ENCODE measurements at regions not wholly inside any gene's neighbourhood (a gene's known extent, or its start where the extent isn't known, plus 50 kb on each side); places are given as distances from the start of the nearest gene placed in this dataset.

- intact Hi-C loops (cut with micrococcal nuclease), result no loop called here
- Histone ChIP-seq H3K4me1 (ENCODE audit: control insufficient read depth in 2 of 2, insufficient read depth in 2 of 2, low read length in 2 of 2) (no peaks in the 10 kb centered on the region), H3K79me2 (ENCODE audit: control insufficient read depth, insufficient read depth, low read length) (no peaks in the 10 kb centered on the region), H3K9ac (ENCODE audit: low read length) (no peak overlapping the region), H3K9me3 (ENCODE audit: control extremely low read depth in 1 of 3, control insufficient read depth in 2 of 3, insufficient read depth in 1 of 3, low read length in 2 of 3) (no peaks in the 10 kb centered on the region), H3K27me3 (replicated peaks in 1 of 4; ENCODE audit: control extremely low read depth in 1 of 4, control insufficient read depth in 3 of 4, insufficient read depth in 4 of 4, low read length in 3 of 4) (no peaks in the 10 kb centered on the region), H3K27ac (ENCODE audit: low read length in 2 of 2) (no peak overlapping the region), H3K4me2 (replicated peaks; ENCODE audit: low read depth, low read length, poor library complexity, severe bottlenecking) (no peak overlapping the region), H3K4me3 (ENCODE audit: control extremely low read depth in 1 of 5, extremely low read depth in 1 of 5, insufficient read depth in 1 of 5, low read depth in 2 of 5, low read length in 4 of 5) (no peak overlapping the region), H4K20me1 (ENCODE audit: control insufficient read depth, insufficient read depth, low read length, poor library complexity, severe bottlenecking) (no peaks in the 10 kb centered on the region), H3K36me3 (replicated peaks in 1 of 2; ENCODE audit: control extremely low read depth in 1 of 2, control insufficient read depth in 1 of 2, extremely low read depth in 1 of 2, insufficient read depth in 2 of 2, low read length in 1 of 2) (no peaks in the 10 kb centered on the region), H2AFZ (ENCODE audit: insufficient read depth, low read depth, low read length, poor library complexity, severe bottlenecking) (no peak overlapping the region)
- WGBS (ENCODE audit: insufficient coverage), result 98% methylated on average over 3 of the region's 4 CpGs
- Mint-ChIP-seq H3K27ac (no peak overlapping the region), H3K27me3 (peaks cover 25% of the 10 kb centered on the region), H3K4me1 (no peaks in the 10 kb centered on the region), H3K4me3 (no peak overlapping the region), H3K9me3 (ENCODE audit: insufficient read depth) (no peaks in the 10 kb centered on the region)
- CTCF ChIA-PET, result no interaction called here
- POLR2A ChIA-PET, result no interaction called here
- no peak for ATAC-seq (ENCODE audit: low read depth)
- DNase-seq, result no peak
- TF ChIP-seq CTCF (IDR thresholded peaks at IDR 0.05) (no peak), EZH2 (IDR thresholded peaks at IDR 0.05; ENCODE audit: borderline replicate concordance, insufficient read depth, low read depth, low read length, poor library complexity, severe bottlenecking) (no peak)
Observed at GRCh38 chr2:65527451-65528240, 95.2 kb upstream of the SPRED2 start.

DNA sequence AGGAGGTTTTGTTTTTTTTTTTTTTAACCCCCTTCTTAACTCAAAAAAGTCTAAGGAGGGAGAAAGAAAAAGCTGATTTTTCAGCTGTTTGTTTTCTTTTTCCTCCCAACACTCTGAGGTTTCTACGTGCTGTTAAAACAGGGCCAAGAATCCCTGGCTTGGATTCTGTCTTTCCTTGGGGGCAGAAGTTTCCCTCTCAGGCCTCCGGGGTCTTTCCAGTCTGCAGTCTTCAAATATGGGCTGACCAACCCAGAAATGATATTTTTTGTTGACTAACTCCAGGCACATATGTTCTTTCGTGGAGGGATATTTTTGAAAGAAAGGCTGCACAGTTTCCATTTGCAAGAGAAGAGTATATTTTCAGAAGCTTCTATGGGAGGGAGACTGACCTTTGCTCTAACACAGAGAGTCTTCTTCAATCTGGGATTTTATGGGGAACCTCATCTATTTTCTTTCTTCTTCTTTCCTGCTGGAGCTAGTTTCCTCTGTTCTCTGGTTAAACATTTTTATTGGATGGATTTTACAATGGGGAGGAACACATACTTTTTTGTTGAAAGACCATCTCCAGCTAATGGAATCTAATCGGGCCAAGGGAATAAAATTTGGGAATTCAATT, 93.3 kb upstream of the SPRED2 start:
- peaks cover 25% of the 10 kb centered on the region for H3K27me3 Mint-ChIP-seq
- Histone ChIP-seq H3K27me3 (replicated peaks in 1 of 4; ENCODE audit: control extremely low read depth in 1 of 4, control insufficient read depth in 3 of 4, insufficient read depth in 4 of 4, low read length in 3 of 4) (no peaks in the 10 kb centered on the region), H3K27ac (ENCODE audit: low read length in 2 of 2) (no peak overlapping the region), H4K20me1 (ENCODE audit: control insufficient read depth, insufficient read depth, low read length, poor library complexity, severe bottlenecking) (no peaks in the 10 kb centered on the region), H3K36me3 (replicated peaks in 1 of 2; ENCODE audit: control extremely low read depth in 1 of 2, control insufficient read depth in 1 of 2, extremely low read depth in 1 of 2, insufficient read depth in 2 of 2, low read length in 1 of 2) (no peaks in the 10 kb centered on the region), H3K9ac (ENCODE audit: low read length) (no peak overlapping the region), H3K79me2 (ENCODE audit: control insufficient read depth, insufficient read depth, low read length) (no peaks in the 10 kb centered on the region), H3K4me3 (ENCODE audit: control extremely low read depth in 1 of 5, extremely low read depth in 1 of 5, insufficient read depth in 1 of 5, low read depth in 2 of 5, low read length in 4 of 5) (no peak overlapping the region), H3K9me3 (ENCODE audit: control extremely low read depth in 1 of 3, control insufficient read depth in 2 of 3, insufficient read depth in 1 of 3, low read length in 2 of 3) (no peaks in the 10 kb centered on the region), H2AFZ (ENCODE audit: insufficient read depth, low read depth, low read length, poor library complexity, severe bottlenecking) (no peak overlapping the region), H3K4me2 (replicated peaks; ENCODE audit: low read depth, low read length, poor library complexity, severe bottlenecking) (no peak overlapping the region), H3K4me1 (ENCODE audit: control insufficient read depth in 2 of 2, insufficient read depth in 2 of 2, low read length in 2 of 2) (no peaks in the 10 kb centered on the region)
- CTCF ChIA-PET, result no interaction called here
- no peak overlapping the region for H3K27ac Mint-ChIP-seq
- H3K4me3 Mint-ChIP-seq, result no peak overlapping the region
- POLR2A ChIA-PET, result no interaction called here
- intact Hi-C loops (cut with micrococcal nuclease), result no loop called here
- WGBS (ENCODE audit: insufficient coverage), result 100% methylated on average over 3 of the region's 4 CpGs
- ATAC-seq (ENCODE audit: low read depth) (no peak), DNase-seq (no peak)
- TF ChIP-seq EZH2 (IDR thresholded peaks at IDR 0.05; ENCODE audit: borderline replicate concordance, insufficient read depth, low read depth, low read length, poor library complexity, severe bottlenecking), result no peak
- TF ChIP-seq CTCF (IDR thresholded peaks at IDR 0.05), result no peak
- no peaks in the 10 kb centered on the region for H3K9me3 Mint-ChIP-seq (ENCODE audit: insufficient read depth)
- H3K4me1 Mint-ChIP-seq, result no peaks in the 10 kb centered on the region

Measured in B cell (primary cell).